ENCODE measurements at regions not wholly inside any gene's neighbourhood (a gene's known extent, or its start where the extent isn't known, plus 50 kb on each side); places are given as distances from the start of the nearest gene placed in this dataset.

GRCh38 chr1:178572604-178573003 lies 59.7 kb downstream of the TEX35 start:
- H3K4me2 ChIP-seq (ENCODE audit: low read length) = no peak overlapping the region

GRCh38 chr1:178573330-178573729 lies 60.4 kb downstream of the TEX35 start:
- TF ChIP-seq EZH2phosphoT487 (IDR thresholded peaks at IDR 0.05; ENCODE audit: borderline replicate concordance) = no peak
- TF ChIP-seq REST (IDR thresholded peaks at IDR 0.05; ENCODE audit: low read depth) = no peak
- Histone ChIP-seq H3K4me1 (ENCODE audit: control insufficient read depth in 1 of 2, insufficient read depth in 2 of 2, low read length in 2 of 2) (no peaks in the 10 kb centered on the region), H3K4me3 (replicated peaks in 1 of 2; ENCODE audit: low read depth in 1 of 2, low read length in 2 of 2) (no peak overlapping the region), H3K4me2 (ENCODE audit: low read length) (no peak overlapping the region), H3K9me3 (ENCODE audit: control insufficient read depth in 1 of 2, insufficient read depth in 1 of 2, low read depth in 1 of 2, low read length in 2 of 2) (no peaks in the 10 kb centered on the region), H3K27me3 (ENCODE audit: insufficient read depth, low read length) (no peaks in the 10 kb centered on the region), H2AFZ (ENCODE audit: low read depth, low read length, poor library complexity, severe bottlenecking) (no peak overlapping the region), H4K20me1 (ENCODE audit: insufficient read depth) (no peaks in the 10 kb centered on the region), H3K9me2 (ENCODE audit: insufficient read depth) (no peaks in the 10 kb centered on the region), H3K27ac (ENCODE audit: low read depth, low read length) (no peak overlapping the region), H3K9ac (ENCODE audit: low read length) (no peak overlapping the region), H3K79me2 (ENCODE audit: insufficient read depth, low read length) (no peaks in the 10 kb centered on the region), H3K36me3 (ENCODE audit: control insufficient read depth in 1 of 2, insufficient read depth in 2 of 2, low read length in 2 of 2) (no peaks in the 10 kb centered on the region)
- ChIA-PET CTCF (no interaction called here), POLR2A (no interaction called here), RAD21 (ENCODE audit: low non-redundant PET in 1 of 2, low total read pairs in 2 of 2, uncharacterized antibody in 2 of 2, unreplicated experiment in 2 of 2) (no interaction called here)
- ATAC-seq = no peak
- no peak for DNase-seq (ENCODE audit: low read depth, low spot score)
- intact Hi-C loops (cut with micrococcal nuclease) = no loop called here
- BruUV-seq (replicated peaks) = no TSS peak

More at GRCh38 chr1:178572604-178573003, 59.7 kb downstream of the TEX35 start:
- Histone ChIP-seq H3K9me2 (ENCODE audit: insufficient read depth) (no peaks in the 10 kb centered on the region), H3K9ac (ENCODE audit: low read length) (no peak overlapping the region), H3K9me3 (ENCODE audit: control insufficient read depth in 1 of 2, insufficient read depth in 1 of 2, low read depth in 1 of 2, low read length in 2 of 2) (no peaks in the 10 kb centered on the region), H2AFZ (ENCODE audit: low read depth, low read length, poor library complexity, severe bottlenecking) (no peak overlapping the region), H3K4me1 (ENCODE audit: control insufficient read depth in 1 of 2, insufficient read depth in 2 of 2, low read length in 2 of 2) (no peaks in the 10 kb centered on the region), H3K79me2 (ENCODE audit: insufficient read depth, low read length) (no peaks in the 10 kb centered on the region), H4K20me1 (ENCODE audit: insufficient read depth) (no peaks in the 10 kb centered on the region), H3K36me3 (ENCODE audit: control insufficient read depth in 1 of 2, insufficient read depth in 2 of 2, low read length in 2 of 2) (no peaks in the 10 kb centered on the region), H3K4me3 (replicated peaks in 1 of 2; ENCODE audit: low read depth in 1 of 2, low read length in 2 of 2) (no peak overlapping the region), H3K27me3 (ENCODE audit: insufficient read depth, low read length) (no peaks in the 10 kb centered on the region), H3K27ac (ENCODE audit: low read depth, low read length) (no peak overlapping the region)
- RAD21 ChIA-PET (ENCODE audit: low non-redundant PET in 1 of 2, low total read pairs in 2 of 2, uncharacterized antibody in 2 of 2, unreplicated experiment in 2 of 2) = no interaction called here
- ATAC-seq (no peak; the same call in 1 of the 2 replicates), DNase-seq (ENCODE audit: low read depth, low spot score) (no peak)
- intact Hi-C loops (cut with micrococcal nuclease) = no loop called here
- POLR2A ChIA-PET = no interaction called here
- TF ChIP-seq CTCF (IDR thresholded peaks at IDR 0.05 in 2 of 3, conservative IDR thresholded peaks at IDR 0.05 in 1 of 3; ENCODE audit: borderline replicate concordance in 1 of 3, insufficient read depth in 1 of 3, low read depth in 2 of 3, low read length in 2 of 3) (peak in 2 of 3 experiments; percentile 24 to 25; a peak in 4 of 6 replicates), RAD21 (IDR thresholded peaks at IDR 0.05; ENCODE audit: low read depth) (no peak)
- BruUV-seq (replicated peaks) = no TSS peak
- CTCF ChIA-PET = interaction anchor here (0.7 kb wide), 1 partner anchor 181 kb away, joined by 3 read pairs; no protein-coding TSS in a partner anchor
